Middle frontal gyrus (tissue), 1 donor: ENCODE measurements at regions not wholly inside any gene's neighbourhood (a gene's known extent, or its start where the extent isn't known, plus 50 kb on each side); places are given as distances from the start of the nearest gene placed in this dataset.
"Not testable (repeated sequence)": the region's sequence is repeated elsewhere in the genome, so short reads cannot be mapped to it uniquely, and the experiment has no call there.

ENCODE experiments used
- DNase-seq: peaks from one replicate; pipeline ENCODE4 v3.0.0-alpha.2; 2015; ENCODE audit warnings: low spot score; ENCODE audit errors: extremely low spot score

GRCh38 chr1:185681034-185681633 lies 53.1 kb upstream of the HMCN1 start:
- peak; percentile 28 for DNase-seq

- DNase-seq, result no peak
Measured at GRCh38 chr1:185680453-185680852, 53.7 kb upstream of the HMCN1 start.

GRCh38 chr1:185679220-185679619 lies 55.0 kb upstream of the HMCN1 start:
- no peak for DNase-seq

GRCh38 chr1:185676969-185677368 lies 57.2 kb upstream of the HMCN1 start:
- no peak for DNase-seq

GRCh38 chr1:185674201-185674600 lies 60.0 kb upstream of the HMCN1 start:
- DNase-seq, result no peak

- no peak for DNase-seq
Measured at GRCh38 chr1:185672719-185673360, 61.4 kb upstream of the HMCN1 start.

- no peak for DNase-seq
Measured at GRCh38 chr1:185670187-185670627, 64.0 kb upstream of the HMCN1 start.

- DNase-seq, result no peak
Measured at GRCh38 chr1:185668013-185668412, 66.2 kb upstream of the HMCN1 start.

- DNase-seq, result no peak
Measured at GRCh38 chr1:185666582-185666981, 67.6 kb upstream of the HMCN1 start.

- no peak for DNase-seq
Measured at GRCh38 chr1:185663771-185664296, 70.4 kb upstream of the HMCN1 start.

- DNase-seq, result no peak
Measured at GRCh38 chr1:185663332-185663731, 70.9 kb upstream of the HMCN1 start.

GRCh38 chr1:185661971-185662370 lies 72.2 kb upstream of the HMCN1 start:
- DNase-seq, result no peak

- no peak for DNase-seq
Measured at GRCh38 chr1:185656663-185657062, 77.5 kb upstream of the HMCN1 start.

- DNase-seq, result no peak
Measured at GRCh38 chr1:185654952-185655314, 79.3 kb upstream of the HMCN1 start.

- no peak for DNase-seq
Measured at GRCh38 chr1:185654199-185654951, 79.8 kb upstream of the HMCN1 start.

GRCh38 chr1:185653615-185654014 lies 80.6 kb upstream of the HMCN1 start:
- DNase-seq, result no peak

GRCh38 chr1:185652348-185652747 lies 81.8 kb upstream of the HMCN1 start:
- no peak for DNase-seq

GRCh38 chr1:185650602-185651230 lies 83.5 kb upstream of the HMCN1 start:
- DNase-seq, result no peak

GRCh38 chr1:185648858-185649589 lies 85.2 kb upstream of the HMCN1 start:
- no peak for DNase-seq

- not testable (repeated sequence) for DNase-seq
Measured at GRCh38 chr1:185647597-185648267, 86.5 kb upstream of the HMCN1 start.
